ENCODE measurements at regions not wholly inside any gene's neighbourhood (a gene's known extent, or its start where the extent isn't known, plus 50 kb on each side); places are given as distances from the start of the nearest gene placed in this dataset.

DNA sequence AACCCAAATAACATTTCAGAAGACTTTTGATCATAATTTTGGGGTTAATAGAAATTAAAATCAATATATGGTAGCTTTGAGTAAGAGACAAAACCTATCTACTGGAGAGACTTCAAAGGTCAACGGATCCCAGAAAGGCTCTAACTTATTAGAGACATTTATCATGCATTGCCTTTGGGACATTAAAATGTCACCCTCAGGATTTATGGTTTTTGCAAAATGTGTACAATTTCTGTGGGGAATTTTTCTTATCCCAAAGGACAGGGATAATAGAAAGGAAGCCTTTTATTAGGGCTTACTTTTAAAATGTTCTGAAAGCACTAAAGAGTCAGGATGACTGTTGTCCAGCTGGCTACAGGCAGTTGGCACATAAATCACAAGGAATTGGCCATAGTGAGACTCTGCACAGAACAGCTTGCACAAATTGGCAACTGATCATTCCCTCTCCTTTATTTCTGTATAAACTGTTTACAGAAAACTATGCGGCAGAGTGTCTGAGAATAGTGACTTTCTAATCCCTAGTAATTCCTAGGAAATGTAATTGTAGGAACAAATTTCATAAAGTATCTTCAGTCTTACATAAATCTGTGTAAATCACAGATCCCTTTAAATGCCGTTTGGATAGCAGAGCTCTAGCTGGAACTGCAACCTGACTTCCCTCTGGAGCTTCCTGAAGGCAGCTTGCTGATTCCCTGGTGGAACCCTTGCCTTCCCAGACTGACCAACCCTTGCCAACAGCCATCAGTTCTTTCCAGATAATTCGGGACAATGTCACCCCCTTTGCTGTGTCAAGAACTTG, 201.1 kb upstream of the PREP start:
- CTCF ChIA-PET = no interaction called here

DNA sequence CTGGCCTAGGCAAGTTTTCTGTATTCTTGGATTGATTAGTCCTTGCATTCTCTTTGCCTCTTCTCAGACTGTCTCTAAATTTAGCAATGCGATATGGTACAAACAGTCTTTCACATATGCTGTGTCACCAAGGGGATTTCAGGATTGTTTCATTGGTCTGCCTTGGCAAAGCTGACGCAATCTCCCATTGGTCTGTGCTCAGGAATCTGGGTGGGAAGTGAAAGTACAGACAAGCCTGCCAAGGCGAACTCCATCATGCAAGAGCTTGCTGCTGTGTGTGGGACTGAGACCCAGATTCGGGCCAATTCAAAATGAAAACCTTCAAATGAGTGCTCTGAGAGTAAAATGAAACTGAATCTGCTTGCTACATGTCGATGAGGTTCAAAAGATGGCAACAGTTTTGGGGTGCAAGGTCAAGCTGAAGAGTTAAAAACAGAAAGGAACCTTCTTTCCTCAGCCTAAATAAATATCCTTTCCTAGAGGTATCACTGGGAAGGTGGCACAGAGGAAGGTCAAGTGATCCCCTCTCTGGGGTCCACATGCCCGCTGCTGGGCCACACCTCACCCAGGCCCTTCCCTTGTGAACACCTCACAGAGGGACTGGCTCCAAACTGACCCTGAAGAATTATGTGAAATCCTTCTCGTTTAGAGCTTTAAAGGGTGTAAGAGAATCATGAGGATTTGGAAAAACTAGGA, 198.8 kb upstream of the PREP start:
- no peaks in the 10 kb centered on the region for H4K20me1 ChIP-seq (replicated peaks; ENCODE audit: control insufficient read depth, extremely low read depth, insufficient read depth, low read length)
- H3K9me3 ChIP-seq (replicated peaks; ENCODE audit: control insufficient read depth, insufficient read depth, low read length) = no peaks in the 10 kb centered on the region
- intact Hi-C loops (cut with micrococcal nuclease) (no loop called here), dilution Hi-C loops (cut with MboI; ENCODE audit: extremely low pct_ligation_motif_present, low sequenced_read_pairs) (no loop called here)
- no peaks in the 10 kb centered on the region for H3K9me1 ChIP-seq (replicated peaks; ENCODE audit: control insufficient read depth, extremely low read depth, insufficient read depth, low read length)
- H3K4me2 ChIP-seq (ENCODE audit: insufficient read depth, low read length) = no peak overlapping the region
- CTCF ChIA-PET = interaction anchor here (1.2 to 2.7 kb wide), 2 partner anchors 170 to 199 kb away, joined by 3 to 7 read pairs; partner anchors contain the start of gene PREP
- DNase-seq (ENCODE audit: low read depth, low spot score) = no peak
- H3K79me2 ChIP-seq (ENCODE audit: control insufficient read depth, insufficient read depth, low read length) = no peaks in the 10 kb centered on the region
- H3K9ac ChIP-seq (replicated peaks; ENCODE audit: extremely low read depth, insufficient read depth, low read length) = no peak overlapping the region
- no peaks in the 10 kb centered on the region for H3K4me1 ChIP-seq (ENCODE audit: control insufficient read depth, extremely low read depth, insufficient read depth, low read length)
- TF ChIP-seq, protein P1, sequence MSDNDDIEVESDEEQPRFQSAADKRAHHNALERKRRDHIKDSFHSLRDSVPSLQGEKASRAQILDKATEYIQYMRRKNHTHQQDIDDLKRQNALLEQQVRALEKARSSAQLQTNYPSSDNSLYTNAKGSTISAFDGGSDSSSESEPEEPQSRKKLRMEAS (IDR thresholded peaks at IDR 0.05; ENCODE audit: insufficient read depth, insufficient read length) = no peak
- no peak for TF ChIP-seq EZH2 (IDR thresholded peaks at IDR 0.05; ENCODE audit: borderline replicate concordance, low read depth, low read length, severe bottlenecking)
- TF ChIP-seq MYC (IDR thresholded peaks at IDR 0.05; ENCODE audit: low read depth, low read length) = no peak
- TF ChIP-seq GATA2 (IDR thresholded peaks at IDR 0.05; ENCODE audit: insufficient read depth, insufficient read length, low read depth, low read length) = no peak
- TF ChIP-seq FOS (IDR thresholded peaks at IDR 0.05; ENCODE audit: borderline replicate concordance, insufficient read depth, low read length) = no peak
- TF ChIP-seq POLR2AphosphoS5 (IDR thresholded peaks at IDR 0.05; ENCODE audit: insufficient read depth, low read depth, low read length) = no peak
- no peak for TF ChIP-seq POLR2A (IDR thresholded peaks at IDR 0.05; ENCODE audit: low read depth, low read length)
- TF ChIP-seq, protein P2, sequence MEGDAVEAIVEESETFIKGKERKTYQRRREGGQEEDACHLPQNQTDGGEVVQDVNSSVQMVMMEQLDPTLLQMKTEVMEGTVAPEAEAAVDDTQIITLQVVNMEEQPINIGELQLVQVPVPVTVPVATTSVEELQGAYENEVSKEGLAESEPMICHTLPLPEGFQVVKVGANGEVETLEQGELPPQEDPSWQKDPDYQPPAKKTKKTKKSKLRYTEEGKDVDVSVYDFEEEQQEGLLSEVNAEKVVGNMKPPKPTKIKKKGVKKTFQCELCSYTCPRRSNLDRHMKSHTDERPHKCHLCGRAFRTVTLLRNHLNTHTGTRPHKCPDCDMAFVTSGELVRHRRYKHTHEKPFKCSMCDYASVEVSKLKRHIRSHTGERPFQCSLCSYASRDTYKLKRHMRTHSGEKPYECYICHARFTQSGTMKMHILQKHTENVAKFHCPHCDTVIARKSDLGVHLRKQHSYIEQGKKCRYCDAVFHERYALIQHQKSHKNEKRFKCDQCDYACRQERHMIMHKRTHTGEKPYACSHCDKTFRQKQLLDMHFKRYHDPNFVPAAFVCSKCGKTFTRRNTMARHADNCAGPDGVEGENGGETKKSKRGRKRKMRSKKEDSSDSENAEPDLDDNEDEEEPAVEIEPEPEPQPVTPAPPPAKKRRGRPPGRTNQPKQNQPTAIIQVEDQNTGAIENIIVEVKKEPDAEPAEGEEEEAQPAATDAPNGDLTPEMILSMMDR (IDR thresholded peaks at IDR 0.05; ENCODE audit: extremely low read depth in 1 of 2, insufficient read depth in 1 of 2, low read depth in 1 of 2, low read length in 2 of 2) = no peak
- H3K27me3 ChIP-seq (ENCODE audit: control insufficient read depth in 2 of 2, insufficient read depth in 2 of 2, low read length in 2 of 2) = no peaks in the 10 kb centered on the region
- no peaks in the 10 kb centered on the region for H3K36me3 ChIP-seq (ENCODE audit: control insufficient read depth in 2 of 2, extremely low read depth in 1 of 2, insufficient read depth in 2 of 2, low read length in 2 of 2)
- H2AFZ ChIP-seq (ENCODE audit: low read depth, low read length) = no peak overlapping the region
- POLR2A ChIA-PET = no interaction called here
- H3K27ac ChIP-seq (ENCODE audit: insufficient read depth, low read depth, low read length) = no peak overlapping the region
- no TSS peak for BruUV-seq (replicated peaks)
- H3K4me3 ChIP-seq (replicated peaks in 1 of 3; ENCODE audit: insufficient read depth in 1 of 3, low read depth in 1 of 3, low read length in 3 of 3) = no peak overlapping the region
- no peak for FAIRE-seq

More for the DNA sequence above, 201.1 kb upstream of the PREP start:
- Histone ChIP-seq H2AFZ (ENCODE audit: low read depth, low read length) (no peak overlapping the region), H3K4me2 (ENCODE audit: insufficient read depth, low read length) (no peak overlapping the region), H3K79me2 (ENCODE audit: control insufficient read depth, insufficient read depth, low read length) (no peaks in the 10 kb centered on the region), H3K9me3 (replicated peaks; ENCODE audit: control insufficient read depth, insufficient read depth, low read length) (no peaks in the 10 kb centered on the region), H3K36me3 (ENCODE audit: control insufficient read depth in 2 of 2, extremely low read depth in 1 of 2, insufficient read depth in 2 of 2, low read length in 2 of 2) (no peaks in the 10 kb centered on the region), H3K9ac (replicated peaks; ENCODE audit: extremely low read depth, insufficient read depth, low read length) (no peak overlapping the region), H3K4me1 (ENCODE audit: control insufficient read depth, extremely low read depth, insufficient read depth, low read length) (no peaks in the 10 kb centered on the region), H3K27me3 (ENCODE audit: control insufficient read depth in 2 of 2, insufficient read depth in 2 of 2, low read length in 2 of 2) (no peaks in the 10 kb centered on the region), H3K9me1 (replicated peaks; ENCODE audit: control insufficient read depth, extremely low read depth, insufficient read depth, low read length) (no peaks in the 10 kb centered on the region), H3K4me3 (replicated peaks in 1 of 3; ENCODE audit: insufficient read depth in 1 of 3, low read depth in 1 of 3, low read length in 3 of 3) (no peak overlapping the region), H3K27ac (ENCODE audit: insufficient read depth, low read depth, low read length) (no peak overlapping the region), H4K20me1 (replicated peaks; ENCODE audit: control insufficient read depth, extremely low read depth, insufficient read depth, low read length) (no peaks in the 10 kb centered on the region)
- BruUV-seq (replicated peaks) = no TSS peak
- FAIRE-seq = no peak
- POLR2A ChIA-PET = no interaction called here
- dilution Hi-C loops (cut with MboI; ENCODE audit: extremely low pct_ligation_motif_present, low sequenced_read_pairs) = no loop called here
- no peak for DNase-seq (ENCODE audit: low read depth, low spot score)
- no peak for TF ChIP-seq POLR2AphosphoS5 (IDR thresholded peaks at IDR 0.05; ENCODE audit: insufficient read depth, low read depth, low read length)
- TF ChIP-seq EZH2 (IDR thresholded peaks at IDR 0.05; ENCODE audit: borderline replicate concordance, low read depth, low read length, severe bottlenecking) = no peak
- no peak for TF ChIP-seq MYC (IDR thresholded peaks at IDR 0.05; ENCODE audit: low read depth, low read length)
- no peak for TF ChIP-seq FOS (IDR thresholded peaks at IDR 0.05; ENCODE audit: borderline replicate concordance, insufficient read depth, low read length)
- TF ChIP-seq, protein P1 (IDR thresholded peaks at IDR 0.05; ENCODE audit: insufficient read depth, insufficient read length) = no peak
- no peak for TF ChIP-seq POLR2A (IDR thresholded peaks at IDR 0.05; ENCODE audit: low read depth, low read length)
- no peak for TF ChIP-seq JUN (IDR thresholded peaks at IDR 0.05; ENCODE audit: borderline replicate concordance, insufficient read depth, insufficient read length, low read depth)
- intact Hi-C loops (cut with micrococcal nuclease) = no loop called here
